Adrenal gland (tissue), 5 donors: ENCODE measurements at regions not wholly inside any gene's neighbourhood (a gene's known extent, or its start where the extent isn't known, plus 50 kb on each side); places are given as distances from the start of the nearest gene placed in this dataset.

Experiments
- POLR2A ChIP-seq, 2 donors: fragments of 450-650 bp; IDR thresholded peaks; one replicate each; pipeline ENCODE4 v1.6.1; 2017; ENCODE audit warnings: antibody characterized with exemption in 2 of 2, mild to moderate bottlenecking in 2 of 2, moderate library complexity in 1 of 2
- TF ChIP-seq, protein P1 (sequence below), 6 experiments: fragments of 450-650 bp in 4 of 6; fragments of 200-600 bp in 2 of 6; sonication (generic) in 1 of 6; IDR thresholded peaks; 1 replicate in 5 of 6; 2 replicates in 1 of 6; pipeline versions ENCODE4 v1.5.1 to v1.8.0; 2016 to 2021; ENCODE audit warnings: antibody characterized with exemption in 6 of 6, mild to moderate bottlenecking in 2 of 6, moderate library complexity in 1 of 6
- donor health status: DM: no; HTN: no; CAD: no.

DNA sequence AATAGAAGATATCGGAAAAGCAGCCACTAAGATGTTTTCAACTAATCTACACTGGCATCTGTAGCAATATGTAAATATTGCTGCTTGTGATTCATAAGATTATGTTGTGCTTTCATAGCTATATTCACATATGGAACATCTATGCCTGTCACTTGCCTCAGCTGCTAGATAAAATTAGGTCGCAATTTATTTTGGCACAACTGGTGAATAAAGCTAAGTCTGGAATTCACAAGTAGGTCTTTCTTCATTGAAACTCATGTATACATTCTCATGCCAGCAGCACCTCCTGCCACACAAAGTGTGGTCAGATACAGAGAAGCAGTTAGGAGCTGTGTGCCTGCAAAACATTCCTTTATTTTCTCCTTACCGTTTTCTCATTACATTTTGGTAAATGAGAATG is 543.3 kb upstream of the CHORDC1 start:
- TF ChIP-seq, protein P1, sequence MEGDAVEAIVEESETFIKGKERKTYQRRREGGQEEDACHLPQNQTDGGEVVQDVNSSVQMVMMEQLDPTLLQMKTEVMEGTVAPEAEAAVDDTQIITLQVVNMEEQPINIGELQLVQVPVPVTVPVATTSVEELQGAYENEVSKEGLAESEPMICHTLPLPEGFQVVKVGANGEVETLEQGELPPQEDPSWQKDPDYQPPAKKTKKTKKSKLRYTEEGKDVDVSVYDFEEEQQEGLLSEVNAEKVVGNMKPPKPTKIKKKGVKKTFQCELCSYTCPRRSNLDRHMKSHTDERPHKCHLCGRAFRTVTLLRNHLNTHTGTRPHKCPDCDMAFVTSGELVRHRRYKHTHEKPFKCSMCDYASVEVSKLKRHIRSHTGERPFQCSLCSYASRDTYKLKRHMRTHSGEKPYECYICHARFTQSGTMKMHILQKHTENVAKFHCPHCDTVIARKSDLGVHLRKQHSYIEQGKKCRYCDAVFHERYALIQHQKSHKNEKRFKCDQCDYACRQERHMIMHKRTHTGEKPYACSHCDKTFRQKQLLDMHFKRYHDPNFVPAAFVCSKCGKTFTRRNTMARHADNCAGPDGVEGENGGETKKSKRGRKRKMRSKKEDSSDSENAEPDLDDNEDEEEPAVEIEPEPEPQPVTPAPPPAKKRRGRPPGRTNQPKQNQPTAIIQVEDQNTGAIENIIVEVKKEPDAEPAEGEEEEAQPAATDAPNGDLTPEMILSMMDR (IDR thresholded peaks at IDR 0.05) = no peak
- TF ChIP-seq POLR2A (IDR thresholded peaks at IDR 0.05) = no peak
